Loucy (cell line): ENCODE measurements at regions not wholly inside any gene's neighbourhood (a gene's known extent, or its start where the extent isn't known, plus 50 kb on each side); places are given as distances from the start of the nearest gene placed in this dataset.

Experiments
- CTCF ChIP-seq: fragments of 200-600 bp; sonication (generic); conservative IDR thresholded peaks from 2 replicates; pipeline ENCODE4 v1.5.1; 2014; ENCODE audit warnings: mild to moderate bottlenecking, antibody characterized with exemption, low read length
- EZH2phosphoT487 ChIP-seq: fragments of 200-600 bp; IDR thresholded peaks from 2 replicates; pipeline ENCODE4 v1.6.1; 2018; ENCODE audit warnings: antibody characterized with exemption, mild to moderate bottlenecking, moderate library complexity, borderline replicate concordance

- TF ChIP-seq CTCF (no peak), EZH2phosphoT487 (no peak)
Observed at GRCh38 chrX:45508454-45508853, 307.8 kb upstream of the DIPK2B start.
